ENCODE measurements at regions not wholly inside any gene's neighbourhood (a gene's known extent, or its start where the extent isn't known, plus 50 kb on each side); places are given as distances from the start of the nearest gene placed in this dataset.

- no peak overlapping the region for H3K27ac ChIP-seq (ENCODE audit: low read length in 2 of 2)
- no peak overlapping the region for H3K4me3 ChIP-seq (ENCODE audit: control extremely low read depth in 1 of 5, extremely low read depth in 1 of 5, insufficient read depth in 1 of 5, low read depth in 2 of 5, low read length in 4 of 5)
- CTCF ChIA-PET, result no interaction called here
These were observed 476.6 kb upstream of the CD180 start for GRCh38 chr5:67673180-67673579.

DNA sequence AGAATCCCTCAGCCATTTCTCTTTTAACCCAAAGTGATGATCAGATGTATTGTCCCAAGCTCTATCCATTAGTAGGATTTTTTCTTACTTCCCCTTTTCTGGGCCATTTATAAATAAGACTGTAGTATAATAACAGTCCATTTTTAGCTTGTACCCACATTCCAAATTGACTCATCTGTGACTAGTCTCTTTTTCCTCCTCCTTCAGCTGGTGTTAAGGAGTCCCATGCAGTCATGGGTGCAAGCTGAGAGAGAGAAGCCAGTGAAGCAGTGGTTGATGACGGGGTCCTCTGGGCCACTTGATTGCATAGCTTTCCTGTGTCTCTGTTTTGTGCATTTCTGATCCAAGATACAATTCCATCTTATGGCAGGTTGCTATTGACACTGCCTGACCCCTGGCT, 476.0 kb upstream of the CD180 start:
- Mint-ChIP-seq H3K27me3 (peaks cover 3% of the 10 kb centered on the region), H3K4me1 (no peaks in the 10 kb centered on the region), H3K9me3 (ENCODE audit: insufficient read depth) (no peaks in the 10 kb centered on the region), H3K27ac (no peak overlapping the region), H3K4me3 (no peak overlapping the region)
- Histone ChIP-seq H2AFZ (ENCODE audit: insufficient read depth, low read depth, low read length, poor library complexity, severe bottlenecking) (no peak overlapping the region), H3K27me3 (replicated peaks in 1 of 4; ENCODE audit: control extremely low read depth in 1 of 4, control insufficient read depth in 3 of 4, insufficient read depth in 4 of 4, low read length in 3 of 4) (no peaks in the 10 kb centered on the region), H3K4me3 (ENCODE audit: control extremely low read depth in 1 of 5, extremely low read depth in 1 of 5, insufficient read depth in 1 of 5, low read depth in 2 of 5, low read length in 4 of 5) (no peak overlapping the region), H4K20me1 (ENCODE audit: control insufficient read depth, insufficient read depth, low read length, poor library complexity, severe bottlenecking) (no peaks in the 10 kb centered on the region), H3K36me3 (replicated peaks in 1 of 2; ENCODE audit: control extremely low read depth in 1 of 2, control insufficient read depth in 1 of 2, extremely low read depth in 1 of 2, insufficient read depth in 2 of 2, low read length in 1 of 2) (no peaks in the 10 kb centered on the region), H3K4me2 (replicated peaks; ENCODE audit: low read depth, low read length, poor library complexity, severe bottlenecking) (no peak overlapping the region), H3K4me1 (ENCODE audit: control insufficient read depth in 2 of 2, insufficient read depth in 2 of 2, low read length in 2 of 2) (no peaks in the 10 kb centered on the region), H3K79me2 (ENCODE audit: control insufficient read depth, insufficient read depth, low read length) (no peaks in the 10 kb centered on the region), H3K9ac (ENCODE audit: low read length) (no peak overlapping the region), H3K27ac (ENCODE audit: low read length in 2 of 2) (no peak overlapping the region), H3K9me3 (ENCODE audit: control extremely low read depth in 1 of 3, control insufficient read depth in 2 of 3, insufficient read depth in 1 of 3, low read length in 2 of 3) (peaks cover 0 to 7% (median under 1%) of the 10 kb centered on the region in 3 donors)
- ATAC-seq (ENCODE audit: low read depth) (no peak), DNase-seq (no peak)
- TF ChIP-seq CTCF (IDR thresholded peaks at IDR 0.05), result no peak
- TF ChIP-seq EZH2 (IDR thresholded peaks at IDR 0.05; ENCODE audit: borderline replicate concordance, insufficient read depth, low read depth, low read length, poor library complexity, severe bottlenecking), result no peak
- POLR2A ChIA-PET, result no interaction called here
- CTCF ChIA-PET, result no interaction called here
- WGBS (ENCODE audit: insufficient coverage), result no CpG with 5 or more reads among the region's 1 CpG
- intact Hi-C loops (cut with micrococcal nuclease), result no loop called here

More at GRCh38 chr5:67673180-67673579, 476.6 kb upstream of the CD180 start:
- Histone ChIP-seq H3K27me3 (replicated peaks in 1 of 4; ENCODE audit: control extremely low read depth in 1 of 4, control insufficient read depth in 3 of 4, insufficient read depth in 4 of 4, low read length in 3 of 4) (no peaks in the 10 kb centered on the region), H4K20me1 (ENCODE audit: control insufficient read depth, insufficient read depth, low read length, poor library complexity, severe bottlenecking) (no peaks in the 10 kb centered on the region), H3K4me2 (replicated peaks; ENCODE audit: low read depth, low read length, poor library complexity, severe bottlenecking) (no peak overlapping the region), H3K79me2 (ENCODE audit: control insufficient read depth, insufficient read depth, low read length) (no peaks in the 10 kb centered on the region), H3K9me3 (ENCODE audit: control extremely low read depth in 1 of 3, control insufficient read depth in 2 of 3, insufficient read depth in 1 of 3, low read length in 2 of 3) (peaks cover 0 to 7% (median 0%) of the 10 kb centered on the region in 3 donors), H2AFZ (ENCODE audit: insufficient read depth, low read depth, low read length, poor library complexity, severe bottlenecking) (no peak overlapping the region), H3K36me3 (replicated peaks in 1 of 2; ENCODE audit: control extremely low read depth in 1 of 2, control insufficient read depth in 1 of 2, extremely low read depth in 1 of 2, insufficient read depth in 2 of 2, low read length in 1 of 2) (no peaks in the 10 kb centered on the region), H3K4me1 (ENCODE audit: control insufficient read depth in 2 of 2, insufficient read depth in 2 of 2, low read length in 2 of 2) (no peaks in the 10 kb centered on the region), H3K9ac (ENCODE audit: low read length) (no peak overlapping the region)
- DNase-seq (no peak), ATAC-seq (ENCODE audit: low read depth) (no peak)
- intact Hi-C loops (cut with micrococcal nuclease), result no loop called here
- H3K4me1 Mint-ChIP-seq, result no peaks in the 10 kb centered on the region
- no peak for TF ChIP-seq EZH2 (IDR thresholded peaks at IDR 0.05; ENCODE audit: borderline replicate concordance, insufficient read depth, low read depth, low read length, poor library complexity, severe bottlenecking)
- no peak for TF ChIP-seq CTCF (IDR thresholded peaks at IDR 0.05)
- H3K4me3 Mint-ChIP-seq, result no peak overlapping the region
- H3K27me3 Mint-ChIP-seq, result peaks cover 3% of the 10 kb centered on the region
- no peaks in the 10 kb centered on the region for H3K9me3 Mint-ChIP-seq (ENCODE audit: insufficient read depth)
- no peak overlapping the region for H3K27ac Mint-ChIP-seq
- POLR2A ChIA-PET, result no interaction called here
- WGBS (ENCODE audit: insufficient coverage), result 100% methylated on average over 1 of the region's 3 CpGs

Measured in B cell (primary cell).